Heart left ventricle (tissue), 13 donors: ENCODE measurements at regions not wholly inside any gene's neighbourhood (a gene's known extent, or its start where the extent isn't known, plus 50 kb on each side); places are given as distances from the start of the nearest gene placed in this dataset.

Experiments used
- CTCF ChIP-seq, 12 donors: fragments of 200-600 bp; sonication (generic) in 4 of 12; IDR thresholded peaks; one replicate each; pipeline versions ENCODE4 v1.5.0 to v1.8.0; 2018 to 2022; ENCODE audit warnings: antibody characterized with exemption in 12 of 12, mild to moderate bottlenecking in 5 of 12
- POLR2A ChIP-seq, 2 donors: fragments of 450-650 bp; IDR thresholded peaks; one replicate each; pipeline ENCODE4 v1.6.1; 2017; ENCODE audit warnings: antibody characterized with exemption in 2 of 2, mild to moderate bottlenecking in 2 of 2, moderate library complexity in 2 of 2
- donor health status: ischemic (EF 13 %, LVEDD 7.1; RV severe dilation, severe dysfunction).
- donor health status: DM: no; HTN: yes; CAD: no.
- donor health status: DM: no; HTN: no; CAD: no.
- donor health status: ischemic (EF 25% LVEDD 6.9; RV normal size, moderate dysfunction).
- donor health status: ischemic (EF 25% LVEDD 5.7; RV mildly dilated, moderate dysfunction).
- donor health status: ischemic (EF 35%, LVEDD 5.7; RV mildly dilated, moderate dysfunction).
- donor health status: nonischemic (EF 11% LVEDD 7.7; RV severe dilation, severe dysfunction).
- donor health status: DM: yes; HTN: yes; CAD: no.
- donor health status: PGD.
- donor health status: ischemic (EF 29% LVEDD 5.4; RV normal size, mild dysfunction).
- donor health status: nonischemic (EF 23%, LVEDD 6.1; RV moderate dilation, normal function).

DNA sequence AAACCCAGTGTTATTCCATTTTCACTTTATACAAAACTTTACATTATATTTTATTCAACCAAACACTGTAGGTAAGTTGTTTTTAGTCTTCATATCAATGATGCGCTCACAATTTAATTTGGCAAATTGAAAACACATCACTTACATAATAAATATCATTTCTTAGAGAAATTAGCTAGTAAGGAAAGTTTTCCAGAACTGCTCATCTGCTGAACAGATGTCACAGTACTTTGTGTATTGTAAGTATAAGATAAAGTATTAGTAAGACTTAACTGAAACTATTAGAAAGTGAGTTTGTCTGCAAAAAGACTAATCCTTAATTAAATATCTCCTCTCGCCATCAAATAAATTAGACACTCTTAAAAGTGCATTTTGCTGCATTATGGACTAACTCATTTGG is 108.7 kb upstream of the PACRGL start:
- TF ChIP-seq CTCF (IDR thresholded peaks at IDR 0.05) = no peak
- no peak for TF ChIP-seq POLR2A (IDR thresholded peaks at IDR 0.05)
